ENCODE measurements at regions not wholly inside any gene's neighbourhood (a gene's known extent, or its start where the extent isn't known, plus 50 kb on each side); places are given as distances from the start of the nearest gene placed in this dataset.

- no peaks in the 10 kb centered on the region for H3K27me3 ChIP-seq (ENCODE audit: control insufficient read depth, insufficient read depth, low read length)
- H3K27ac ChIP-seq (ENCODE audit: low read length): no peak overlapping the region
- H3K4me3 ChIP-seq (ENCODE audit: low read length): no peak overlapping the region
- H3K4me1 ChIP-seq (ENCODE audit: control insufficient read depth, low read depth, low read length): no peaks in the 10 kb centered on the region
- H3K9me3 ChIP-seq (ENCODE audit: control insufficient read depth, low read depth, low read length): no peaks in the 10 kb centered on the region
- H3K36me3 ChIP-seq (ENCODE audit: control insufficient read depth, low read depth, low read length): no peaks in the 10 kb centered on the region
- H3K9ac ChIP-seq (ENCODE audit: low read length): no peak overlapping the region
Observed at GRCh38 chr12:68470664-68471328, 138.6 kb upstream of the MDM1 start.

- H3K4me3 ChIP-seq (ENCODE audit: low read length): no peak overlapping the region
- no peaks in the 10 kb centered on the region for H3K36me3 ChIP-seq (ENCODE audit: control insufficient read depth, low read depth, low read length)
- H3K4me1 ChIP-seq (ENCODE audit: control insufficient read depth, low read depth, low read length): no peaks in the 10 kb centered on the region
- no peak overlapping the region for H3K9ac ChIP-seq (ENCODE audit: low read length)
- no peak overlapping the region for H3K27ac ChIP-seq (ENCODE audit: low read length)
- no peaks in the 10 kb centered on the region for H3K9me3 ChIP-seq (ENCODE audit: control insufficient read depth, low read depth, low read length)
- no peaks in the 10 kb centered on the region for H3K27me3 ChIP-seq (ENCODE audit: control insufficient read depth, insufficient read depth, low read length)
Observed at GRCh38 chr12:68474467-68475204, 136.1 kb upstream of the RAP1B start.

- H3K27ac ChIP-seq (ENCODE audit: low read length): no peak overlapping the region
- no peaks in the 10 kb centered on the region for H3K9me3 ChIP-seq (ENCODE audit: control insufficient read depth, low read depth, low read length)
- H3K4me1 ChIP-seq (ENCODE audit: control insufficient read depth, low read depth, low read length): no peaks in the 10 kb centered on the region
- no peak overlapping the region for H3K4me3 ChIP-seq (ENCODE audit: low read length)
- no peaks in the 10 kb centered on the region for H3K36me3 ChIP-seq (ENCODE audit: control insufficient read depth, low read depth, low read length)
- no peaks in the 10 kb centered on the region for H3K27me3 ChIP-seq (ENCODE audit: control insufficient read depth, insufficient read depth, low read length)
- no peak overlapping the region for H3K9ac ChIP-seq (ENCODE audit: low read length)
Observed at GRCh38 chr12:68476794-68477193, 133.9 kb upstream of the RAP1B start.

- Histone ChIP-seq H3K9me3 (ENCODE audit: control insufficient read depth, low read depth, low read length) (no peaks in the 10 kb centered on the region), H3K4me3 (ENCODE audit: low read length) (no peak overlapping the region), H3K27me3 (ENCODE audit: control insufficient read depth, insufficient read depth, low read length) (no peaks in the 10 kb centered on the region), H3K36me3 (ENCODE audit: control insufficient read depth, low read depth, low read length) (no peaks in the 10 kb centered on the region), H3K9ac (ENCODE audit: low read length) (no peak overlapping the region), H3K4me1 (ENCODE audit: control insufficient read depth, low read depth, low read length) (peaks cover 4% of the 10 kb centered on the region), H3K27ac (ENCODE audit: low read length) (no peak overlapping the region)
Observed at GRCh38 chr12:68477261-68477772, 133.4 kb upstream of the RAP1B start.

GRCh38 chr12:68477906-68478305 lies 132.8 kb upstream of the RAP1B start:
- no peak overlapping the region for H3K4me3 ChIP-seq (ENCODE audit: low read length)
- H3K27me3 ChIP-seq (ENCODE audit: control insufficient read depth, insufficient read depth, low read length): no peaks in the 10 kb centered on the region
- H3K4me1 ChIP-seq (ENCODE audit: control insufficient read depth, low read depth, low read length): peaks cover 4% of the 10 kb centered on the region
- no peaks in the 10 kb centered on the region for H3K36me3 ChIP-seq (ENCODE audit: control insufficient read depth, low read depth, low read length)
- no peak overlapping the region for H3K9ac ChIP-seq (ENCODE audit: low read length)
- H3K27ac ChIP-seq (ENCODE audit: low read length): no peak overlapping the region
- H3K9me3 ChIP-seq (ENCODE audit: control insufficient read depth, low read depth, low read length): no peaks in the 10 kb centered on the region

- H3K36me3 ChIP-seq (ENCODE audit: control insufficient read depth, low read depth, low read length): no peaks in the 10 kb centered on the region
- no peak overlapping the region for H3K27ac ChIP-seq (ENCODE audit: low read length)
- no peaks in the 10 kb centered on the region for H3K9me3 ChIP-seq (ENCODE audit: control insufficient read depth, low read depth, low read length)
- no peak overlapping the region for H3K9ac ChIP-seq (ENCODE audit: low read length)
- H3K4me1 ChIP-seq (ENCODE audit: control insufficient read depth, low read depth, low read length): peaks cover 4% of the 10 kb centered on the region
- no peaks in the 10 kb centered on the region for H3K27me3 ChIP-seq (ENCODE audit: control insufficient read depth, insufficient read depth, low read length)
- H3K4me3 ChIP-seq (ENCODE audit: low read length): no peak overlapping the region
Observed at GRCh38 chr12:68478516-68479260, 132.0 kb upstream of the RAP1B start.

GRCh38 chr12:68479261-68479895 lies 131.3 kb upstream of the RAP1B start:
- no peak overlapping the region for H3K27ac ChIP-seq (ENCODE audit: low read length)
- no peak overlapping the region for H3K9ac ChIP-seq (ENCODE audit: low read length)
- peaks cover 4% of the 10 kb centered on the region for H3K4me1 ChIP-seq (ENCODE audit: control insufficient read depth, low read depth, low read length)

GRCh38 chr12:68479896-68480291 lies 130.8 kb upstream of the RAP1B start:
- H3K4me3 ChIP-seq (ENCODE audit: low read length): no peak overlapping the region
- no peak overlapping the region for H3K27ac ChIP-seq (ENCODE audit: low read length)
- no peaks in the 10 kb centered on the region for H3K36me3 ChIP-seq (ENCODE audit: control insufficient read depth, low read depth, low read length)
- peaks cover 4% of the 10 kb centered on the region for H3K4me1 ChIP-seq (ENCODE audit: control insufficient read depth, low read depth, low read length)
- H3K9ac ChIP-seq (ENCODE audit: low read length): no peak overlapping the region
- no peaks in the 10 kb centered on the region for H3K9me3 ChIP-seq (ENCODE audit: control insufficient read depth, low read depth, low read length)
- H3K27me3 ChIP-seq (ENCODE audit: control insufficient read depth, insufficient read depth, low read length): no peaks in the 10 kb centered on the region

More at GRCh38 chr12:68479261-68479895, 131.3 kb upstream of the RAP1B start:
- Histone ChIP-seq H3K9me3 (ENCODE audit: control insufficient read depth, low read depth, low read length) (no peaks in the 10 kb centered on the region), H3K4me3 (ENCODE audit: low read length) (no peak overlapping the region), H3K36me3 (ENCODE audit: control insufficient read depth, low read depth, low read length) (no peaks in the 10 kb centered on the region), H3K27me3 (ENCODE audit: control insufficient read depth, insufficient read depth, low read length) (no peaks in the 10 kb centered on the region)

- Histone ChIP-seq H3K27me3 (ENCODE audit: control insufficient read depth, insufficient read depth, low read length) (no peaks in the 10 kb centered on the region), H3K4me3 (ENCODE audit: low read length) (no peak overlapping the region), H3K27ac (ENCODE audit: low read length) (no peak overlapping the region), H3K9ac (ENCODE audit: low read length) (no peak overlapping the region), H3K36me3 (ENCODE audit: control insufficient read depth, low read depth, low read length) (no peaks in the 10 kb centered on the region), H3K4me1 (ENCODE audit: control insufficient read depth, low read depth, low read length) (peaks cover 4% of the 10 kb centered on the region), H3K9me3 (ENCODE audit: control insufficient read depth, low read depth, low read length) (no peaks in the 10 kb centered on the region)
Observed at GRCh38 chr12:68480526-68480925, 130.2 kb upstream of the RAP1B start.

- Histone ChIP-seq H3K36me3 (ENCODE audit: control insufficient read depth, low read depth, low read length) (no peaks in the 10 kb centered on the region), H3K4me1 (ENCODE audit: control insufficient read depth, low read depth, low read length) (peaks cover 4% of the 10 kb centered on the region), H3K27ac (ENCODE audit: low read length) (no peak overlapping the region), H3K9me3 (ENCODE audit: control insufficient read depth, low read depth, low read length) (no peaks in the 10 kb centered on the region), H3K9ac (ENCODE audit: low read length) (no peak overlapping the region), H3K4me3 (ENCODE audit: low read length) (no peak overlapping the region), H3K27me3 (ENCODE audit: control insufficient read depth, insufficient read depth, low read length) (no peaks in the 10 kb centered on the region)
Observed at GRCh38 chr12:68481181-68481941, 129.3 kb upstream of the RAP1B start.

- no peak overlapping the region for H3K27ac ChIP-seq (ENCODE audit: low read length)
- H3K9me3 ChIP-seq (ENCODE audit: control insufficient read depth, low read depth, low read length): no peaks in the 10 kb centered on the region
- H3K4me1 ChIP-seq (ENCODE audit: control insufficient read depth, low read depth, low read length): peaks cover 4% of the 10 kb centered on the region
- no peak overlapping the region for H3K9ac ChIP-seq (ENCODE audit: low read length)
- no peak overlapping the region for H3K4me3 ChIP-seq (ENCODE audit: low read length)
- no peaks in the 10 kb centered on the region for H3K27me3 ChIP-seq (ENCODE audit: control insufficient read depth, insufficient read depth, low read length)
- no peaks in the 10 kb centered on the region for H3K36me3 ChIP-seq (ENCODE audit: control insufficient read depth, low read depth, low read length)
Observed at GRCh38 chr12:68482014-68482413, 128.7 kb upstream of the RAP1B start.
